ENCODE measurements at regions not wholly inside any gene's neighbourhood (a gene's known extent, or its start where the extent isn't known, plus 50 kb on each side); places are given as distances from the start of the nearest gene placed in this dataset.
"Not testable (repeated sequence)": the region's sequence is repeated elsewhere in the genome, so short reads cannot be mapped to it uniquely, and the experiment has no call there.

DNA sequence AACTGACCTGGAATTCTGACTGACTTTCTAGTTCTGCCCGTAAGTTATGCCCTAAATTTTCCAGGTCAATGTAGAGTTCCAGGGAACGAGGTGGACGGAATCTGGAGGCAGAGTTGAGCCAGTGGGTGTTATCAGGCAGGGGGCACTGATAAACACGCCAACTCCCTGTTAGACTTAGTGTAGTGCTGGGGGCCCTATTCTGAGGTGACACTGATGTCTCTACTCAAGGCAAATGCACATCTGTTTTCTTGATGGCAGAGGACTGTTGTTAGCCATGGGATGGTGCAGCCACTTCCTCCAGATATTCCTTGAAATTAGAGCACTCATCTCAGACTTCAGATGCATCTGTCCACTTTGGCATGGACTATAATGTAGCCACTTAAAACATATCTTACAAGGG, 83.5 kb downstream of the C9orf152 start:
- DNase-seq (ENCODE audit: low spot score): no peak

- no peak for DNase-seq (ENCODE audit: low spot score)
Observed at GRCh38 chr9:110125207-110125751, 82.7 kb downstream of the C9orf152 start.

DNA sequence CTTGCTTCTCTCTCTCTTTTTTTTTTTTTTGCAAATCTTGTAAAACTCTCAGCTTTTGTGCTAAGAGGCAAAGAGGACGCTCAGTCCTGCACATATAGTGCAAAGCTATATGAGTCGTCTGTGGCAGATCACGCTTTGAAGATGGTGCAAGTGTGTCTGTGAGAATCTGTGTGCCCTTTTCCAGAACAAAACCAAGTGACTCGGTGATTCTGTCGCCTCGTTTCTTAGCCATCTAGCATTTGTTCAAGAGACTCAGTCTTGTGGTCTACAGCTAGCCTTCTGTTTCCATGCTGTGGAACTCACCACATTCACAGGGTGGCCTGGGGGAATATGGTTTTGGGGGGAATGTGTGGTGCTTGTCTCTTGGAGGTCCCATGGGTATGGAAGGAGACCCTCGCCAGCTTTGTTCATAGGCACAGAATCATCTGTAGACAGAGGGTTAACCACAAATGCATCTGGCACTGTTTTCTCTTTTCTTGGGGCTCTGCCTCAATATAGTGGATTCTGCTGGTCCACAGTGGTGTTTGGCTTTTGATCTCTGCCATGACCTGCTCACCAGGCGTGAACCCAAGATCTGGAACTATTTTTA, 82.1 kb downstream of the C9orf152 start:
- DNase-seq (ENCODE audit: low spot score): no peak

DNA sequence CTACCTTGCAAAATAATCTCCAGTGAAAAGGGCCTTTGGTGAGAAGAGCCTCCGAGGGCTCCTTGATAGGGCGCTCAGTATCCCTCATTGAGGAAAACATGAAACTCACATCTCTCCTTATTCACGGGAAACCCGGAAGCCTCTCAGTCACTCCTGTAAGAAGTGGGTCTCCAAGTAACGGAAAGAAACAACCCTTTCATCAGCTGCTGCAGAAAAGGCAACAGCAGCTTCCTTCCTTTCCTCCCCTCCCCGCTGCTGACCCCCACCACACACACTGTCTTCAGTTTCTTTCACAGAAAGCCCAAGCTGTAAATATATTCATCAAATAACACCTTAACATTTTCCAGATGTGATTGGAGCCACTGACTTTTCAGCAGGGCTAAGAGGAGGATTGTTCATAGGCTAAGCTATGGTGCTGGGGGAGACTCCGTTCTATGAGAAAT, 81.4 kb downstream of the C9orf152 start:
- DNase-seq (ENCODE audit: low spot score): no peak

DNA sequence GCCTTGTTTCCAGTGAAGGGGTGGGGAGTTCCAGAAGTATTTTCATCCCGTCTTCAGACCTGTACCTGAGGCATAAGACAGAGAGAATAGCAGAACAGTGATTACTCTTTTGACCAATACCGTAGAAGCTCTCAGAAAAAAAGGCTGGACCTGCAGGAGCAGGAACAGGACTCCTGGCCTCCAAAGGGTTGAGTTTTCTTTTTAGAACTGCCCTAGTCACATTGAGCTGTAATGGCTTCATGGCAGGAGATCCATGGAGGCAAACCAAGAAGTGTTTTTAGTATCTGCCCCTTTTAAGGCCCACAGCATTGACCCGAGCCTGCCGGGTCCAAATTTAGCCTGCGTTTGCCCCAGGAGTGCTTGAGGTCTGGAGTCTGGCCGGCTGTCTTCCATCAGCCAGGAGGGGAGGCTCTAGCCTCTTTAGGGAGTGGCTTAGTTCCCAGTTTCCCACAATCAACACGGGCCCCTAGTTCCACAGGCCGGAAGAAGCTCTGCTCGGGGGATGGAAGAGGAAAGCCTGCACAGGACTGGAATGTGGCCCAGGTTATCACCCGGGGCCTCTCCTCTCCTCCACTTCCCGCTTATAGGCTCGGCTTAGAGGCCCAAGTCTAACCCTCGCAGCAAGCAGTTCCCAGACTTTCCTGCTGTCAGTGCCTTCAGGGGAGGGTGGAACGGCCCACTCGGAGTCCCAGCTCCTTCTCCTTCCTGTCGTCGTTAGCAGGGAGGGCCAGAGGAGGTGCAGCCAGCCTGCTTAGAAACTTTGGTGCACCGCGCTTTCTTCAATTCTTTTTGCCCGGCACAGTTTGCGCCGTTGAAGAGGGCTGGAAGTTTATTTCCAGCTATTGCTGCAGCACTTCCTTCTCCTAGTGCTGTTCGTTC, 80.7 kb downstream of the C9orf152 start:
- no peak for DNase-seq (ENCODE audit: low spot score)

- no peak for DNase-seq (ENCODE audit: low spot score)
Observed at GRCh38 chr9:110128664-110129329, 79.2 kb downstream of the C9orf152 start.

DNA sequence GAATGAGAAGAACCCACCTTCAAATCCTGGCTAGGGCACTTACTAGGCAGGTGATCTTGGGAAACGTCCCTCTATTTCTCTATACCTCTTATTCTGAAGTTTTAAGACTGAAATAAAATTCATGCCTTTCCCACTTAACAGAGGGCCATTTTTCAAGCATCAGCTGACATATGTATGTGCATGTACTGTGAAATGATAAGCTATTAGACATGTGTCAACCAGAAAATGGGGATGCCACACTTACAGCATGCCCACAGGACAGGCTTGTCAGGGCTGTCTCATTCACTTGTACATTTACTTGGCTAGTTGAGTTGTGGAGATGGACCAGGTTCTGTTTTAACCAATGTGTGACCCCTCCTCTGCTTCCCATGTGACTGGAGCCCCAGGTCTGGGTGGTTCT, 78.5 kb downstream of the C9orf152 start:
- no peak for DNase-seq (ENCODE audit: low spot score)

DNA sequence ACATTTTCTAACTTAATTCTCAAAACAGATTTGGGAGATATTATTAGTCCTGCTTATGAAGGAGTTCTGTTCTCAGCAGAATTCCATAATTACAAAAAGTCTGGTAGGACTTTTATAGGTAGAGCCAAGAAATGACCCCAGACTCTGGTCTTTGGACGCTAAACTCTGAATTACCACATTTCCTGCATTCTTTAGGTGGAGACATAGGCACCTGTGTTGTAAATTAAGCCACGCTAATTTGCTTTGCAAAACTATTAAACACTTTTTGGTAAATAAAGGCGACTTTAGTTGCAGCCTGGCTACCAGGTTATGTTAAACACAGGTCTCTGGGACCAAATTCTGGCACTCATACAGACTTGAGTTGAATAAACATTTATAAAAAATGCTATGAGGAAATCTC, 77.7 kb downstream of the C9orf152 start:
- no peak for DNase-seq (ENCODE audit: low spot score)

- DNase-seq (ENCODE audit: low spot score): no peak
Observed at GRCh38 chr9:110130791-110131416, 77.1 kb downstream of the C9orf152 start.

DNA sequence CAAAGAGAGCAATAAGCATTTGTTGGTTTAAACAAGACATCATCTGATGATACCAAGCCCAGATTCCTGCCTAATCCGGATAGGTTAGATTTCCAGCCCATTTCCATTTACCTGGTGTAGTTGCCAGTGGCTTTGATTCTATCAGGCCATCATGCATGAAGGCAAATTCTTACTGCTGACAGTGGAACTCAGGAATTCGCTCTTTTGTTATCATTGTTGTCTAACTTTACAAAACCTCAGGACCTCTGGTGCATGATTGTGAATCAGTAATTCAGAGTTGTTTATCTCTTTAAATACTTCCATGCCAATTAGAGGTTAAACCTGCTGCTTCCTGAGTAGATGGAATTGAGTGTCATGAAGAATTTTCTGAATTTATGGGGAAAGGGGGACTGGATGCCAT, 76.5 kb downstream of the C9orf152 start:
- DNase-seq (ENCODE audit: low spot score): no peak

DNA sequence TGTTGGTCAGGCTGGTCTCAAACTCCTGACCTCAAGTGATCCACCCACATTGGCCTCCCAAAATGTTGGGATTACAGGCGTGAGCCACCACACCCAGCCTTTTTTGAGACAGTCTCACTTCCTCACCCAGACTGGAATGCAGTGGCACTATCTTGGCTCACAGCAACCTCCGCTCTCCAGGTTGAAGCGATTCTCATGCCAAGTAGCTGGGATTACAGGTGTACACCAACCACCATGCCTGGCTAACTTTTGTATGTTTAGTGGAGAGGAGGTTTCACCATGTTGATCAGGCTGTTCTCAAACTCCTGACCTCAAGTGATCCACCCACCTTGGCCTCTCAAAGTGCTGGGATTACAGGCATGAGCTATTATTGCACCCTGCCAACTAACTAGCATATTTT, 75.4 kb downstream of the C9orf152 start:
- DNase-seq (ENCODE audit: low spot score): not testable (repeated sequence)

GRCh38 chr9:110133059-110133458, 74.9 kb downstream of the C9orf152 start:
- DNase-seq (ENCODE audit: low spot score): no peak

DNA sequence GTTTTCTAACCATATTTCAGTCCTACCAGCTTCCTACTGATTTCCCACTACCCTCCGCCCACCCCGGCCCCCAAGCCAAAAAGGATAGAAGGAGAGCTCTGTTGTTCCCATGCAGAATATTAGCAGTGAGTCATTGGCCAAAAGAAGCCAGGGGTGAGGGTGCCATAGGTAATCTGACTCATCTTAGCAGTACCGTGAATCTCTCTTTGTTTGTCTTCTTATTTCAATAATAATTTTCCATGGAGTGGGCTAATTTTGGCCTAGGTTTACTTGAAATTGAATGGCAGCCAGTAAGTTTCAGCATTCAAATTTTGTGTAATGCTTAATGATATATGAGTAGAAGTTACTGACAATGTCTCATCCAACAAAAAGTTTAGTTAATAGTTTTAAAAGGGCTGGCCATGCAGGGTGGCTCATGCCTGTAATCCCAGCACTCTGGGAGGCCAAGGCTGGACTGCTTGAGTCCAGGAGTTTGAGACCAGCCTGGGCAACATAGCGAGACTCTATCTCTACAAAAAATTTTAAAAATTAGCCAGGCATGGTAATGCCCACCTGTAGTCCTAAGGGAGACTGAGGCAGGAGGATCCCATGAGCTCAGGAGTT, 74.2 kb downstream of the C9orf152 start:
- DNase-seq (ENCODE audit: low spot score): no peak

DNA sequence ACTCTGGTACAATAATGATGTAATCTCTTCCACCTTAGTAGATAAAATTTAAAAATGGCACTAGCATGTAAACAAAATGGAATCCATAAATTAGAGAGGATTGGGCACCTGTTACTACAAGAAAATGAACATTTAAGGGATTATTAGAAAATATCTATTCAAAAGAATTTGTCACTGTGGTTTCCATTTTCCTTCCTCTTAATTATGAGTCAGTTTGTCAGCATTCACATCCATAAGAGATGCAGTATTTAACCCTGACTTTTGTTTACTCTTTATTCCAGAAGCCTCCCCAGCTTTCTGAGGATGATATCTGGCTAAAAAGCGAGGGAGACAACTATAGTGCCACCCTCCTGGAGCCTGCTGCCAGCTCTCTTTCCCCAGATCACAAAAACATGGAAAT, 72.1 kb downstream of the C9orf152 start:
- DNase-seq (ENCODE audit: low spot score): no peak

- no peak for DNase-seq (ENCODE audit: low spot score)
Observed at GRCh38 chr9:110136802-110137201, 71.2 kb downstream of the C9orf152 start.

DNA sequence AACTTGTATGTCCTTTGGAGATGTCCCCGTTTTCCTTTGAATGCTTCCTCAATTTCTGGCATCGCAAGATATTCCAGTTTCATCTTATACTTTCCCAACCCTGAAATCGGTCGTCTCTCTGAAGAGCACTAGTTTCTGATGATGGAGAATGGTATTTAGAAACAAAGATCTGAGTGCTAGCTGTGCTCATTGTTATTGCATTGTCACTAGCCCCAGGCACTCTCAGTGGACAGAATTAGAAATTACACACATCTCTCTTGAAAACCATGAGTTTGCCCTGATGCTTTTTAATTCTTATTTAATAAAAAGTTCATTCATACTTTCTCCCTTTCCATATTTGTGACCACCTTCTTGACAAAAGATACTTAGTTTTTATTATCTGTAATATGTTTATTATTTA, 67.7 kb downstream of the C9orf152 start:
- DNase-seq (ENCODE audit: low spot score): no peak

DNA sequence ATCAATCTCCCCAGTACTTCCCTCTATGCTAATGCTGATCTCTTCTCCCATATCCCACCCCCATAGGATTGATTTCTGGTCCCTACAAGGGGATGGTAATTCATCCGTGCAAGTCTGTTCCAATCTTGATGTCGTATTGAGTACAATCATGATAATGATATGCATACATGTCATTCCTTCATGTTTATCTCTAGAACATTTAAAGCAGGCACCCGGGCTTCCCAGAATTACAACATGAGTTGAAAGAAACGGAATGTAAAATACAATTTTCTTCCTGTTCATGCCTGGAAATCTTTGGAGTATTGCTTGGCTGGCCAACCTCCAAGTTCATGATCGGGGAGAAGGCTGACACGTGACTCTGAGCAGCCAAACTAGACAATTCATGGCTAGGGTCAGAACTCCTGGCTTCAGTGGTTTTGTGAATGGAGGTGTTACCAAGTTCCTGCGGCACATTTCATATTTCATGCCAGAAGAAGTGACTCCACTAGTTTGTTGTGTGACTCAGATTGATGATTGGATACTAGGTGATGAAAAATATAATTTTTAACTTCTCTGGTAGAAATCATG, 66.6 kb downstream of the C9orf152 start:
- no peak for DNase-seq (ENCODE audit: low spot score)

DNA sequence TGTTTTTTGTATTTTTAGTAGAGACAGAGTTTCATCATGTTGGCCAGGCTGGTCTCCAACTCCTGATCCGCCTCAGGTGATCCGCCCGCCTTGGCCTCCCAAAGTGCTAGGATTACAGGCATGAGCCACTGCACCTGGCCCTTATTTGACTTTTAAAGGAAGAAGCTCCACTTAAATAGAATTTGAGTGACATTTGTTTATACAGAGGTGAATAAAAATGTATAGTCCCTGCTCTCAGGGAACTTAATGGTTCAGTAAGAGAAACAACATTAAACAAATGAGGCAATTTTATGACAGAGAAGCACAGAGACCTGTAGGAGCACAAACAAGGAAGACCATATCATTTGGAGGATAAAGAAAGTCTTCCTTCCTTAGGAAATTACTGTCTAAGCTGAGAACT, 65.7 kb downstream of the C9orf152 start:
- DNase-seq (ENCODE audit: low spot score): no peak

DNA sequence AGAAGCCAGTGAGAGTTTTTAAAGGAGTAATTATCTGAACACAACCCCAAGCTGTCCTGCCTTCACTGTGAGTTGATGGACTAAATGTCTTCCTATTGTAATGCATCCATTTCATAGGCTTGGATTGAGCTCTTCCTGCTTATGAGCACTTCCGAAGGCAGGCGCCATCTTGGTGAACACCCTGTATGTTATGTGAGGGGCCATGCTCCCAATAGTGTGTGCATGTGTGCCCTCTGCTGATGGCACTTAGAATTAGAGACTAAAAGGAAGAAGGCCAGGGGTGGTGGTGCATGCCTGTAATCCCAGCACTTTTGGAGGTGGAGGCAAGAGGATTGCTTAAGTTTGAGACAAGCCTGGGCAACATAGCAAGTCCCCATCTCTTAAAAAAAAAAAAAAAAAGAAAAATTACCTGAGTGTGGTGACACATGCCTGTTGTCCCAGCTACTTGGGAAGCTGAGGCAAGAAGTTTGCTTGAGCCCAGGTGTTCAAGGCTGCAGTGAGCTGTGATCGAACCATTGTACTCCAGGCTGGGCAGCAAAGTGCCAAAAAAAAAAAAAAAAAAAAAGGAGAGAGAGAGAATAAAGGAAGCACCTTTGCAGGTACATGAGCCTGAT, 65.0 kb downstream of the C9orf152 start:
- DNase-seq (ENCODE audit: low spot score): peak; percentile 18

DNA sequence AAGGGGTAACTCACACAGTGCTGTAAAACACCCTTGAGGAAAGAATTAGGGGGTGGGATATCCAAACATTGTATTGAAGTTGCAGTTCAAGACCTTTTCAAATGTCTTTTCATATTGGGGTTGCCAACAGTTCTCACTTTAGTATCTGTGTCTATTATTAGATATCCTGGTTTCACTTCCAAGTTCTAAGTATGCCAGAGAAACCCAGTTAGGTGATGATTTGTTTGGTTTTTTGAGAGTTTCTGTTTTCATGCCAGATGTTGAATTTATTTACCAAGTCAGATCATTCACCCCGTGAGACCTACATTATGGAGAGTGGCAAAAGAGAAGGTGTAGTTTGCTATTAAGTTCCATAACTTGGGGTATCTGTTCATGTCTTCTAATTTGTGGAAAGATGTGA, 64.5 kb downstream of the C9orf152 start:
- no peak for DNase-seq (ENCODE audit: low spot score)

- DNase-seq (ENCODE audit: low spot score): no peak
Observed at GRCh38 chr9:110143950-110144545, 63.9 kb downstream of the C9orf152 start.

Data from RKO (cell line).